ENCODE measurements at regions not wholly inside any gene's neighbourhood (a gene's known extent, or its start where the extent isn't known, plus 50 kb on each side); places are given as distances from the start of the nearest gene placed in this dataset.
A peak's percentile ranks its signal among the peaks of the same experiment; 100 is the strongest.

GRCh38 chr3:178028933-178029332 is 507.3 kb upstream of the KCNMB2 start:
- H3K4me3 ChIP-seq (ENCODE audit: low read depth, low read length): no peak overlapping the region
- TF ChIP-seq, protein P1, sequence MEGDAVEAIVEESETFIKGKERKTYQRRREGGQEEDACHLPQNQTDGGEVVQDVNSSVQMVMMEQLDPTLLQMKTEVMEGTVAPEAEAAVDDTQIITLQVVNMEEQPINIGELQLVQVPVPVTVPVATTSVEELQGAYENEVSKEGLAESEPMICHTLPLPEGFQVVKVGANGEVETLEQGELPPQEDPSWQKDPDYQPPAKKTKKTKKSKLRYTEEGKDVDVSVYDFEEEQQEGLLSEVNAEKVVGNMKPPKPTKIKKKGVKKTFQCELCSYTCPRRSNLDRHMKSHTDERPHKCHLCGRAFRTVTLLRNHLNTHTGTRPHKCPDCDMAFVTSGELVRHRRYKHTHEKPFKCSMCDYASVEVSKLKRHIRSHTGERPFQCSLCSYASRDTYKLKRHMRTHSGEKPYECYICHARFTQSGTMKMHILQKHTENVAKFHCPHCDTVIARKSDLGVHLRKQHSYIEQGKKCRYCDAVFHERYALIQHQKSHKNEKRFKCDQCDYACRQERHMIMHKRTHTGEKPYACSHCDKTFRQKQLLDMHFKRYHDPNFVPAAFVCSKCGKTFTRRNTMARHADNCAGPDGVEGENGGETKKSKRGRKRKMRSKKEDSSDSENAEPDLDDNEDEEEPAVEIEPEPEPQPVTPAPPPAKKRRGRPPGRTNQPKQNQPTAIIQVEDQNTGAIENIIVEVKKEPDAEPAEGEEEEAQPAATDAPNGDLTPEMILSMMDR (IDR thresholded peaks at IDR 0.05; ENCODE audit: insufficient read depth, low read depth, low read length): no peak
- DNase-seq (ENCODE audit: low read depth): no peak

DNA sequence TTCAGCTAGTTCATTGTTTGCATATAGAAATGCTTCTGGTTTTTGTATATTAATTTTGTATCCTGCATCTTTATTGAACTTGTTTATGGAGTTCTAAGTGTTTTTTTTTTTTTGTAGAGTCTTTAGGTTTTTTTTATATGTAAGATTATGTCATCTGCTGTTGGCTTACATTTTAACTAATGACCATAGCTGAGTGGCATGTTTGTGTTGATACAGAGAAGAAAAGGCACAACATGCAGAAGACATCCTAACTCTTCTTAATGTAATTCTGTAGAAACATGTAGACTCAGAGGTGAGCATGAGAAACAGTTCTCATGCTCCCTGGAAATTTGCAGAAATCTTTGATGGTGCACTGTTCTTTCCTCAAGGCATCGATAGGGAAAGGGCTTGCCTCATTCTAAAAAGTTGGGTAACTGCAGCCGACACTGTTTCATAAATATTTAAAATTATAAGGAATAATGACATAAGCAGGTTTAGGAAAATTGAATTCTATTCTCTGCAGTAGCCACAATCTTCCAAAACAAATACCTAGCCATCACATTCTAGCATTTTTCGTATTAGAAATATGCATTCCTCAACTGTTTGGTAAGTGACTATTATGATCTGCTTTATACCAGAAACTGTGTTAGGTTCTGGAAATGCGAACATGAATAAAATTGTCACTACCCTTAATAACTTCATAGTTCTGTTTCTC is 499.6 kb upstream of the KCNMB2 start:
- no peak overlapping the region for H3K4me3 ChIP-seq (ENCODE audit: low read depth, low read length)
- DNase-seq (ENCODE audit: low read depth): peak; percentile 82
- TF ChIP-seq, protein P1 (IDR thresholded peaks at IDR 0.05; ENCODE audit: insufficient read depth, low read depth, low read length): no peak

DNA sequence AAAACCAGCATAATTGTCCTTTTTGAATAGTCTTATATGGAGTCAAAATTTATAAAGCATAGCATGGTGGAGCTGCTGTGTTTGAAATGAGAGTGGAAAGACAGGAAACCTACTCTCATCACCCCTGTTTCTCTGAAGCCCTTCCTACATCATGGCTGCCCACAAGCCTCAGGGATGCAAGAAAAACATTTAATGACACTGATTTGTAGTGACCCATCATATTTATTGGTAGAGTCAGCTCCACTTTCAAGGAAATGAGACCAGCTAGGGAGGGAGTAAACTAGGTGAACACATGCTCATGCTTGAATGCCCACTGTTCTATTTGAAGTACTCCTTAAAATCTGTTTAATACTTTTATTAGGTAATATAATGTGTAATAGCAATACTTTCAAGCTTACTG is 494.3 kb upstream of the KCNMB2 start:
- TF ChIP-seq, protein P1 (IDR thresholded peaks at IDR 0.05; ENCODE audit: insufficient read depth, low read depth, low read length): no peak
- no peak for DNase-seq (ENCODE audit: low read depth)
- H3K4me3 ChIP-seq (ENCODE audit: low read depth, low read length): no peak overlapping the region

GRCh38 chr3:178042376-178042775 is 493.9 kb upstream of the KCNMB2 start:
- TF ChIP-seq, protein P1 (IDR thresholded peaks at IDR 0.05; ENCODE audit: insufficient read depth, low read depth, low read length): no peak
- H3K4me3 ChIP-seq (ENCODE audit: low read depth, low read length): no peak overlapping the region
- no peak for DNase-seq (ENCODE audit: low read depth)

DNA sequence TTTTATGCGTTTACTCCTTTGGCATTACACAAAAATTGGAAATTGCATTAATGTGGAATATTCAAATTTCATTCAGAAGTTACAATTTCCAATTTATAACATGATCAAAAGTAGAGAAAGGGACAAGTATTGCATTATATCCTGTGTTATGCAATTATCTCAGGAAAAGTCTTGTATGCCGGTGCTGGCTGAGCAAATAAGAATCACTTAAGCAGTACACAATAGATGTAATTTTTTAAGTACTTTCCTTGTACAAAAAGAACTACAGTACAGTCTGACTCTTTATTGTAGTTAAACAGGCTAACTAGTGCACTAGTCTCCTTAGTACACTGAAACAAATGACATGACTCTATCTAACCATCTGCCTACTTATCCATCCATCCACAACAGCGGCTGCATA is 493.2 kb upstream of the KCNMB2 start:
- DNase-seq (ENCODE audit: low read depth): no peak
- TF ChIP-seq, protein P1 (IDR thresholded peaks at IDR 0.05; ENCODE audit: insufficient read depth, low read depth, low read length): no peak
- no peak overlapping the region for H3K4me3 ChIP-seq (ENCODE audit: low read depth, low read length)

DNA sequence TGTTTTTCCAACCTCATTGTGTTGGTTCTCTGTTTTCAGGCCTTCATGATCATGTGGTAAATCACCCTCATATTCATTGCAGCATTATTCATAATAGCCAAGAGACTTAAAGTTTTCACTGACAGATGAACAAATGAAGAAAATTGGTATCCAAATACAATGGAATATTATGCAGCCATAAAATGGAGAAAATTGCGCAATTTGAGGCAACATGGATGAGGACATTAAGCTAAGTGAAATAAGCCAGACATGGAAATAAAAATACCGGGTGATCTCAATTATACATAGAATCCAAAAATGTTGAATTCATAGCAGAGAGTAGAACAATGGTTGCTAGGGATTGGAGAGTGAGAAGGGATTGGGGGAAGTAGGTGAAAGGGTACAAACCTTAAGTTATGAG is 491.9 kb upstream of the KCNMB2 start:
- TF ChIP-seq, protein P1 (IDR thresholded peaks at IDR 0.05; ENCODE audit: insufficient read depth, low read depth, low read length): no peak
- no peak overlapping the region for H3K4me3 ChIP-seq (ENCODE audit: low read depth, low read length)

DNA sequence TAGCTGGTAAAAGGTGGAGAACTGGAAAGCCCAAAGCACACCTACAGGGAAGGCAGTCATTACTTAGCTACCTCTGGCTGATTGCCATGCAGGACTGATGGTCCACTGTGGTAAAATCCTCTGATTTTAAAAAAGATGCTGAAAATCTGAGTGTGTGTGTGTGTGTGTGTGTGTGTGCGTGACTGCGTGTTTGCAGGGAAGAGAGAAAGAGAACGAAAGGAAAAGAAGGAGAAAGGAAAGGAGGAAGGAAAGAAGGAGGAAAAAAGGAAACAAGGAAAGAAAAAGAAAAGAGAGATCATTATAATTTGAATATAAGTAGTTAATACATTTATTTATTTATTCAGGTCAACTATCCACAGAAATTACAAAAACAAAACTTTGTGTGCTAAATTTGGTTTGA is 488.7 kb upstream of the KCNMB2 start:
- DNase-seq (ENCODE audit: low read depth): no peak
- TF ChIP-seq, protein P1 (IDR thresholded peaks at IDR 0.05; ENCODE audit: insufficient read depth, low read depth, low read length): no peak
- no peak overlapping the region for H3K4me3 ChIP-seq (ENCODE audit: low read depth, low read length)

More for the DNA sequence above, 491.9 kb upstream of the KCNMB2 start:
- DNase-seq (ENCODE audit: low read depth): no peak
